SIG-M5 (cell line): ENCODE measurements at regions not wholly inside any gene's neighbourhood (a gene's known extent, or its start where the extent isn't known, plus 50 kb on each side); places are given as distances from the start of the nearest gene placed in this dataset.
"Not testable (repeated sequence)": the region's sequence is repeated elsewhere in the genome, so short reads cannot be mapped to it uniquely, and the experiment has no call there.

ENCODE experiments used
- DNase-seq: peaks from one replicate; lab custom pipeline; 2025; lab: John Stamatoyannopoulos, UW

DNA sequence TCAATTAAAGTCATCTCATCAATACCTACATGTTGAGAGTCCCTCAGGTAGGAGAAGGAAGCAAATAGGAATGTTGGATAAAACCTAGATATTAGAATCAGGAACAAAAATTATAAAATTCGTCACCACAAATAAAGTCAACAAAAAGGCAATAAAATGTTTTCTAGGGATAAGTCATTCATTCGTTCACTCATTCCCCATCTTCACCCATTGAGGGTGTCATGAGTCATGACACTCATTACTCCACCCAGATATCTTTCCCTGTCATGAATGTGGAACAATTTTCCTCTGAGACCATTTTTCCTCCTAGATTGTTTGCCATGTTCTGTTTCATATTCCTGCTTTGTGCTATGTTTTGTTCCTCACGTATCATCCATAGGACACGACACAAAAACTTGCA lies 50.9 kb upstream of the OLIG3 start:
- DNase-seq, result no peak

DNA sequence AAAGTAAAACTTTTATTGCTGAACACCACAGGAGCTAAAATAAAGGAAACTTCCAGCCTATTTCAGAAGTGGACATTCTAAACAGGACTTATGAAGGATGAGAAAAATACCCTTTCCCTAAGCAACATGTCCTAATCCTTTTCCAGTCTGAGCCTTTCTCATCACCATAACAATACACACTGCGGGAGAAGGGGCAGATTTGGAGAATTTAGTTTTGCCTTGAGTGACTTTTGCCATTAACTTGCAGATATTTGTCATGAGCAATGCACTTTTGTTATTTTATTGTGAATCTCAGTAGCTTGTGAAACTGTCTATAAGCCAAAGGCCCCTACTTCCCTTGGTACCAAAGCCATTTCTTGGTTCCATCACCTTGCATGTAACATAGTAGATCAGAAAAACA lies 53.0 kb upstream of the OLIG3 start:
- DNase-seq, result no peak

DNA sequence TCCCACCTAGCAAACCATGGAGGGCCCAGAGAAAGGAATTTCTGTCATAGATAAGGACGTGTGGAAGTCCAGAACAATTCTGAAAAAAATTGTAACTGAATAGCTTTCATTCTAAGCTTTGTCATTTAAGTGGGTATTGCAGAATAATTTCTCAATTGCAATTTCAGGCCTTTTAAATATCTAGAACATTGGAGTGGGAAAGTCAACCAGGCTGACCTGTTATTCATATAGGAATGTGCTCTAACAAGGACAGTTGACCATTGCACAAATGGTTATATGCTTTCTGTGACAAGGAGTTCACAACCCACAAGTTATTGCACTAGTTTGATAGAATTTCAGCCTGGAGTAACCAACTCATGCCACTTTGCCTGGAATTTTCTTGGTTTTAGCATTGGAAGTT lies 53.4 kb upstream of the OLIG3 start:
- DNase-seq, result no peak

DNA sequence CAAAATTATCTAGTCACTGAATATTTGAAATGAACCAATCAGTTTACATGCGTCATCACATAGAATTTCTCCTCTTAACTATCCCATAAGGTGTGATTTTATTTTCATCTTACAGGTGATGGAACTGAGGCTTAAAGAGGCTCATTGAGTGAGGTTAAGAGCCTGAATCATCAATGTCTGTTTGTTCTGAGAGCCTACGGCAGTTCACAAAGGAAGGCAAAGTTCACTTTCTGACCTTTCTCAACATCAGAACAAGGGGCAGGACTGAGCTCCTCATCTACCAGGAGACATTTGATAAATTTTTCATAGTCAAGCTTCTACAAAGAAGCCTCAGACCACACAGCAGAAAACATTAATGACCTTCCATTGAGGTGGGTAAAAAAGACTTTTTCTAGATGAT lies 54.9 kb upstream of the OLIG3 start:
- DNase-seq, result no peak

DNA sequence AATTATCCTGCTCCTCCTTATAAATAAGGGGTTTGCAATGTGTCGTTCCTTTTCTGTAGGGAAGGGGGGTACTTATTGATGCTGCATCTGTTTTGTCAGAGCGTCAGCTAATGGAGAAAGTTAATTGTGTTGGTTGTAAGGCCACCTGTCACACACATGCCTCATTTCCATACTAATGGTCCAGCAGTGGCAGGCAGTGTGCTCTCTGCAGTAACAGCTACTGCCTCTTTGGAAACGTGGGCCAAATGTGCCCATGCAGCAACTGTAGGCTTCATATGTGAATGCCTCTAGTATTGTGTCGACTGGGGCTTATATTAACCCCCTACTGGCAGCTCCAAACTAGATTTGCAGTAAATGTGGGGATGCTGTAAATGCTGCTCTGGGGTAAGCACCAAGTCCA lies 56.3 kb upstream of the OLIG3 start:
- DNase-seq, result no peak

DNA sequence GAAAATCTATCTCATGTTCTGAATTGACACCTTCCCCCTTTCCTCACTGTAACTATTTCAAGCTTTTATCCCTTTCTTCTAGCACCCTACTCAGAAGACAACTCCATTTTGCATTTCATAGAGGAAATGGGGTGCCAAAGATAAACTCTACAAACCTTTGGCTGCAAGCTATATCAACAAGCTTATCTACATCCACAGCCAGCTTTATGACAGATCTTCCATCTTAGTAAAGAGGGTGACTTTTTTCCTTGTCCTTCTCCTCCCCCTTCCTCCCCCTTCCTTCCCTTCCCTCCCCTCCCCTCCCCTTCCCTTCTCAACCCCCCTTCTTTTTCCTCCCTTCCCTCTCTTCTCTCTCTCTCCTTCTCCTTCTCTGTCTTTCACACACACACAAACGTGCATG lies 58.0 kb upstream of the OLIG3 start:
- DNase-seq, result no peak

DNA sequence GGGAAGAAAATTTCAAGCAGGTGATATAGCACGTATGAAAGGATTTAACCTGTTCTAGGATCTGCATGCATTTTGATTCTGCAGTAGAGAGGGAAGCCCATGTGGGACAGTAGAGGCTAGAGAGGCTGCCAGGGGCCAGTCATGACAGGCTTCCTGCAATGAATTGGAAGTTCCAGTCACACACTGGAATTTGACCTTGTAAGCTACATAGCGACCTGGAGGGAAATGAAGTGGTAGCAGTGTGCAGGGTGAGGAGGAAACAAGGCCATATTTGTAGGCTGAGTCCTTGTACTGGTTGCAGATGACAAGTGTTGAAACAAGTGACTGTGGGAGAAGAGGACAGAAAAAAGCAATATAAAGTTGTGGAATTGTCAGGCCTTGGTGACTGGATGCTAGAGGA lies 58.6 kb upstream of the OLIG3 start:
- DNase-seq, result no peak

DNA sequence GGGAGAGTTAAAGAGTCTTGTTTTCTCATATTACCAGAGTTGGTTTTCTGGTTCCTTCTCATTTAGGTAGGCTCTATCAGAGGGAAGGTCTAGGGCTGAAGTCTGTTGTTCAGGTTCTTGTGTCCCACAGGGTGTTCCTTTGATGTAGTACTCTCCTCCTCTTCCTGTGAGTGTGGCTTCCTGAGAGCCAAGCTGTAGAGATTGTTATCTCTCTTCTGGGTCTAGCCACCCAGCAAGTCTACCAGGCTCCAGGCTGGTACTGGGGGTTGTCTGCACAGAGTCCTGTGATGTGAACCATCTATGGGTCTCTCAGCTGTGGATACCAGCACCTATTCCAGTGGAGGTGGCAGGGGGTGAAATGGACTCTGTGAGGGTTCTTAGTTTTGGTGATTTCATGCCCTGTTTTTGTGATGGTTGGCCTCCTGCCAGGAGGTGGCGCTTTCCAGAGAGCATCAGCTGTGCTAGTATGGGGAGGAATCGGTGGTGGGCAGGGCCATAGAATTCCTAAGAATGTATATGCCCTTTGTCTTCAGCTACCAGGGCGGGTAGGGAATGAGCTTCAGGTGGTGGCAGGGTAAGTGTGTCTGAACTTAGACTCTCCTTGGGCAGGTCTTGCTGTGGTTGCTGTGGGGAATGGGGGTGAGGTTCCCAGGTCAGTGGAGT lies 65.5 kb upstream of the OLIG3 start:
- DNase-seq, result not testable (repeated sequence)

DNA sequence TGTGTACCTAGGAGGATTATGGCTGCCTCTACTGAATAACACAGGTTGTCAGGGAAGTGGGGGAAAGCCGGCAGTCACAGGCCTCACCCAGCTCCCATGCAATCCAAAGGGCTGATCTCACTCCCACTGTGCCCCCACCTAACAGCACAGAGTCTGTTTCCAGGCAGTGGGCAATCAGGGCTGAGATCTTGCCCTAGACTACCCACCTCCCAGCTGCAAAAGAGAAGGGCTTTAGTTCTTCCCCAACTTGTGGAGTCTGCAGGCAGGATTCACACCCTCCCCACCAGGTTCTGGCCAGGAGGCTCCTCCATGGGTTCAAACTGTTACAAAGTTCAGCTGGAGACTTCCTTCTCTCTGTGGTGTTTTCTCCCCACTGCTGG lies 66.0 kb upstream of the OLIG3 start:
- DNase-seq, result no peak

DNA sequence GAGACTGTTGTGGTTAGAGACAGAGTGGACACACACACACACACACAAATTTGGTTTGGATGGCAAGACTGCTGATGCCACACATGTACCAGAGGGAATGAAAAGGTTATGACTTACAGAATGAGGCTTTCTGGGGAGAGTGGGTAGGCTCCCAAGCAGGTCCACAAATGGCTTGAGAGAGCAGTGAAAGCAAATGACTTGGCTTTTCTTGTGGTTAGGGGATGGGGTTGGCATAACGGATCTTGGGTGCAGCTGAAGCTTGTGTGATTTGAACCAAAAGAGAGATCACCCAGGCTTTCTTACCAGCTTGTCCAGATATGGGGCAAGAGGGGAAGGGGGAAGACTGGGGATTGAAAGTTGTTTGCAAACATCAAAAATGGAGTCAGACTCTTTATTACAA lies 73.9 kb upstream of the OLIG3 start:
- DNase-seq, result no peak

DNA sequence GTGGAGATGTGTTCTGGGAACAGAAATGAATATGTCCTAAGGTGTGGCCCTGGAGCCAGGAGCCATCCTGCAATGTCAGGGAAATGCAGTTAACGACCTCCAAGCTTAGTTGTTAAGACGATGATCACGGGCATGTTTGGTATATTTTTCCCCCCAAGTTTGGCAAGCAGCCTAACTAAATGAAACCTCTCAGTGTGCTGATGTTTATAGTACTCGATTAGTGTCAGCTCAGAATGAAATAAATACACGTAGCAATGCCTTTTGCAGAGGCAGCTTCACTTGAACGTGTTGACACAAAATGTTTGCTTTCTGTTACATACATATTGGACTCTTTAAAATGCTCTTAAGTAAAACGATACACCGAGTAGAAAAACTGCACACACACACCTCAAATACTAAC lies 76.2 kb upstream of the OLIG3 start:
- DNase-seq, result no peak

DNA sequence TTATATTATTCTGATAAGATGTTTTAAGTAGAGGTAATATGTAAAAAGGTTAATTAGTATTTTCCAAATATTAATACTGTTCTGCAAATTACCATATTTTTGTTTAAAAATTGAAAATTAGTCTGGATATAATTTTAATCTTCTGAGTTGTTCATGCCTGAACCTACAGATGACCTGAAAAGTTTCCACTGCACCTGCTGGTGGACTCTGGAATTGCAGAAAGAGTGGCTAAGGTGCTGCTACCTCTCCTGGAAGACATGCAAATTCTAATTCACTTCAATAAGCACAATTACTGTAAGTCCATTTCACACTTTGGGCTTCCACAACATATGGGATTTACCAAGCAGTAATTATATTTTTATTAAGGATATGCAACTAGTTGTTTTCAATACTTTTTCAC lies 77.7 kb upstream of the OLIG3 start:
- no peak for DNase-seq

DNA sequence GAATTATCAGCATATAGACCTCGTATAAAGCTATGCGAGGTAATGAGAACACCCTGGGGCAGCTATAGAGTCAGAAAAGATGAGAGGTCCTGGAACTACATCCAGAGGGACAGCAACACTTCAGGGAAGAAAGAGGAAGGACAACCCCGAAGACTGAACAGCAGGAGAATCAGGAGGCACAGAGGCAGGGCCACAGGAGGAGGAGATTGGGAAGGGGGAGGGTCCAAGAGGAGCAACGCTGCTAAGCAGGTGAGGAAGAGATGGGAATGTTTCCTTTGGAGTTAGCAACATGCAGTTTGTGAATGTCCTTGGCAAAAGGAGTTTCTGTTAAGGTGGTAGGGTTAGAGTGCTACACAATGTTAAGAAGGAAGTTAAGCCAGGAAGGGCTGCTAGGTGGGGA lies 79.5 kb upstream of the OLIG3 start:
- no peak for DNase-seq

DNA sequence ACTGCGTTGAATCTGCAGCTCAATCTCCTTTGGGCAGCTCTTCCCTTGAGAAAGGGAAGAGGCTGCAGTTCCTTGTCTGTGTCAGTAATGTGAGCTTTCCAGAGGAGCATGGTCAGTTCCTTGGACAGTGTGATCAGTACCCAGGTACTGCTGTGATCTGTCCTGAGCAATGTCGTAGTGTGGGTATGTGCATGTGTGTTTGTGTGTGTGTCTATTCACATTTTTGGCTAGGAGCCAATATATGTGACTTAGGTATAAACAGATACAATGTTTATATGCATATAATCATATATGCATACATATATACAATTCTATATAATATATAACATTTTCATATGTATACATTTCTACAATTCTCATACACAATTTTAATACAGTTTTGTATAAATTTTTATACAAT lies 85.4 kb upstream of the OLIG3 start:
- DNase-seq, result no peak

DNA sequence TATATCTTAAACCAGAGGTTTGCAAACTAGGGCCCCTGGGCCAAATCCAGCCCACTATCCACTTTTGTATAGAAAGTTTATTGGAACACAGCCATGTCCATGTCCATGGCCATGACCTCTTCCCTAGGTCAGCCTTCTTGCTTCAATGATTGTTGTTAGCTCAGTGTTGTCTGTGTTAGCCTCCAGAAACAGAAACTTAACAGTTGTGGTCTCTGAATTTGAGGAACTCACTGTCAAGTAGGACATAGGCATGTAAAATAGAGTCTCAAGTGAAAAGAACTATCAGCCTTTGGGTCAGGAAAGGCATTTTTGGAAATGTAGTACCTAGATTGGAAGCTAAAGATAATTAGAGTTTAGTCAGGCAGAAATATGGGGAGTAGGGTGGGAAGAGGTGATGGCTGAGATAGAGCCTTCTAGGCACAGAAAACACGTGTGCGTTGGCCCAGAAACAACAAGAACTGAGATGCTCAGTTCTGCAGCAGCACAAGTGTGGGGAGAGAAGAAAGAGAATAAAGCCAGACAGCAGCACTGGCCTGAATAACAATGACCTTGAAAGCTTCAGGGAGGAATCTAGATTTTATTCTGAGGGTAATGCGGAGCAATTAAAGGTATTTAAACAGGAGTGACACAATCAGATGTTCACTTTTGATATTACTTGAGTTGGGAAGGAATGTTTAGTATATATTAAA lies 87.0 kb upstream of the OLIG3 start:
- no peak for DNase-seq

DNA sequence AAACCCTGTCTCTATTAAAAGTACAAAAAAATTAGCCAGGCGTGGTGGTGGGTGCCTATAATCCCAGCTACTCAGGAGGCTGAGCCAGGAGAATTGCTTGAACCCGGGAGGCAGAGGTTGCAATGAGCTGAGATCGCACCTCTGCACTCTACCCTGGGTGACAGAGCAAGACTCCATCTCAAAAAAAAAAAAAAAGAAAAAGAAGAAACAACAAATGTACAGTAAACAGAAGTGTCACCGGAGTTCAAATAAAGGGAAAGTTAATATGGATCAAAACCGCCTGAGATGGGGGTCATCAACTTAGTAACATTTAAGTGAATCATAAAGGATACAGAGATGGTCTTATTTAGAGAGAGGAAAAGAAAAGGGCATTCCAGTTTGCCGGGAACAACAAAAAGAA lies 89.3 kb upstream of the OLIG3 start:
- DNase-seq, result not testable (repeated sequence)

DNA sequence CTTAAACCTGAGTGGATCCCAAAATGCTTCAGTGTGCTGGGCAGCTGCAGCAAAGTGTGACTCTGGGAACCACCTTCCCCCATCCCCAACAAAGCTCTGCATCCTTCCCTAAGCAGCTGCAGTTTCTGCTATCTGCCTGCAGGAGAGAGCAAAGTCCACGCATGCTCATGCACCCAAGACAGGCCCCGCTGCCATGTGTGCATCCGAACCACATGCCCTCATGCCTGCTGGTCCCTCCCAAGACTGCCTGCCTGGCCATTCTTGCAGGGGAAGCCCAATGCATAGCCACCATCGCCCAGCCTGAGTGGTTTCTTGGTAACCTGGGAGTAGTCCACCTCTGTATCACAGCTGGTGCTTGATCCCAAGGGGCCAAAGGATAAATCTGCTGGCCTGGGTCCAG lies 94.3 kb upstream of the OLIG3 start:
- DNase-seq, result no peak

DNA sequence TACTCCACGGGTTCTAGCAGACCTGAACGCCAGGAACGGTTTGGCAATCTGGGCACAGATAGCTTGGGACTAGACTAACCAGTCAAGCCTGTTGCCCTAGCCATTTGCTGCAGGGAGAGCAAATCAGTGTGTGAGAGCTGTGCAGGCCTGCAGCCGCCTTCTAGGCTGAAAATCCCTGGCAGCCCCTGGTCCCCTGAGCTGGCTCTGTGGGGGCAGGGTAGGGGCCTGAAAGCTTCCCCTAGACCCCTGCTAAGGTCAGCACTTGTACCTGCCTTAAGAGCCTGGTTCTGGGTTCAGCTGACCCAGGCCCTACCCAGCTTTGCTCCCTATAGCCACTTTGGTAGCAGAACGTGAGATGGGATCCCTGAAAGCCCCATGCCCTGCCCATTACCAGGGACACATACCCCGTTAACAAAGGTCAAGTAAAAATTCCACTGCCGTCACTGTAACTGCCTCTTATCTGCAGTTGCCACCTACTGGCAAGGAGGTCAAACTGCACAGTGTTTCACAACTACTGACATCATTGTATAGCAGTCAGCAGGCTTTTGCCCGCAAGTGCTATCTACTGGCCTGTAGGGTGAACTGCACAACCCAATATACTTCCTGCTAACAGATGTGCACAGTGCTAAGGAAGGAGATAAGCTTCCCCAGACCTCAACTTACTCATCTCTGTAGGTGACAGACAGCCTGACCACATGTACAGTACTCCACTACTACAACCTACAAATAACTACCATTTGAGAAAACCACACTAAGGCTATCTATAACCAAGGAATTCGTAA lies 95.1 kb upstream of the OLIG3 start:
- DNase-seq, result peak; percentile 1

DNA sequence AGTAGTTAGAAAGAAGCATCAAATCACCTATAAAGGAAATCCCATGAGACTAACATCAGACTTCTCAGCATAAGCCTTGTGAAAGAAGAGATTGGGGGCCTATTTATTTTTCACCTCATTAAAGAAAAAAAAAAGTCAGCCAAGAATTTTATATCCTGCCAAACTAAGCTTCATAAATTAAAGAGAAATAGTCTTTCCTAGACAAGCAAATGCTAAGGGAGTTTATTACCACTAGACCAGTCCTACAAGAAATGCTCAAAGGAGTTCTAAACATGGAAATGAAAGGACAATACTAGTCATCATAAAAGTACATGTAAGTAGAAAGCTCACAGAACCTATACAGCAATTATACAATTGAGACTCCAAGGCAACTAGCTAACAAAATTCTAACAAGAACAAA lies 96.5 kb upstream of the OLIG3 start:
- DNase-seq, result no peak

DNA sequence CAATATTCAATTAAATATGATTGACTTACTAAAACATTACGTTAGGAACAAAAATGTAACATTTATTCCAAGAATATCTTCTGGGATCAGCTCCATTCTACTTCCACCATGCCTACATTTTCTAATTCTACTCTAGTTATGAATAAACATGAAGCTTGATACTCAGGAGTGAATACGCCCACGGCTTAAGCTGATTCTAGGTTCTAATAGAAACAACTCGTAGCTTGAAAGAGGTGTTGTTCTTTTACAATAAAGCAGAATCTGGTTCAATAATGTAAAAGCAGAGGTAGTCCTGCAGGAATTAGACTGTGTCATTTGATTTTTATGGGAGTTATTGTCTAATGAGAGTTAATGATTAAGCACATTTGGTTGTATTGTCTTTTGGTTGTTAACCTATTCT lies 107.3 kb upstream of the OLIG3 start:
- DNase-seq, result no peak

DNA sequence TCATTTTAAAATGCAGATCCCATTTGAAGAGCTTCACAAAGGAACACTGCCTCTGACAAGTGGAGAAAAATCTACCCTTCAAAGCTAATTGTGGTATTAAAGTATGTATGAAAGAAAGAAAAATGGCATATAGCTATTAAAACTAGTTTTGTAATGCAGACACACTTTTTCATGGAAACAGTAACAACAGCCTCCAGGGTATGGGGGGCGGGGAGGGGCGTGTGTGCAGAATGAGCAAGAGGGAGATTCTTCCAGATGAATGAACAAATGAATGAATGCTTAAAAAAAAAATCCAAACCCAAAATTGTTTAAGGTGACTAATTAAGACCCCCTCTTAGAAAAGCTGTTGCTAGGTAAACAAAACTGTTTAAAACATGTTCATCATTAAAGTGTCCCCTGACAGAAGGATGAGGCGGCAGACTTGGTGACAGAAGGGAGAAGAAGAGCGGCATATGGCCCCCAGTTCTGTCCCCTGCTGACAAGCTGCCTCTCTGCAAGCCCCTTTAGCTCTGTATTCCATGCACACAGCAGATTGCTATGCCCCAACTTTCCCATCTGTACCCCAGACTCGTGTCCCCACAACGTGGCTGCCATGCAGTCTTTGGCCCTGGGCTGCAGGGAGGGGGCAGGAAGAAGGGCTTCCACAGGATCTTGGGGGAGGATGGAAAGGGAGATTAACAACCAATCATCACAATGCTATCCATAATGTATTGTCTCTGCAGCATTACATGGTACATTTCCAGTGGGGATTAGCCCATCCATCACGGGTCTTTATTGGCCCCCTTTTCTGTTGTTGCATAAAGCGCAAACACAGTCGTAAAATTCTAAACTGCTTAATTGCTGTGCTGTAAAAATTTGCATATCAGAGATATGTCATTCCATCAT lies 108.4 kb upstream of the OLIG3 start:
- no peak for DNase-seq

DNA sequence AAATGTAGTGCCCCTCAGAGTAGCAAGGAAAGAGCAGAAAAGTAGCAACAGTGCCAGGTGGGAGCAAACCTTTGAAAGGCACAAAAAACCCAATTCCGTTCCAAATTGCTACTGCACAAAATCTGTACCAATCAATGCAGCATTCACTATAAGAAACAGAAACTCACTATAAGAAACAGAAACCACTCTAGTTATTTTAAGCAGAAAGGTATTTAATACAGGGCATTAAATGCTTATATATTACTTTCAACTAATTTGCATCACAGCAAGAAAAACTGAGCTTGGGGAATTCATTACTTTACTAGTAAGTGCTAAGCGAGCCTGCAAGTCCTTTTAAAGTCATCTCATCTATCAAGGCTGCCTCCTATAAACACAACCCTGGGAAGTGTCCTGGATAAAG lies 116.5 kb upstream of the OLIG3 start:
- DNase-seq, result no peak
